Upper lobe of left lung (tissue), 6 donors: ENCODE measurements at regions not wholly inside any gene's neighbourhood (a gene's known extent, or its start where the extent isn't known, plus 50 kb on each side); places are given as distances from the start of the nearest gene placed in this dataset.

Source experiments
- ATAC-seq, 2 donors: fragments of 200-7000 bp; cut with Tn5 transposase; one replicate each; pipeline ENCODE4 v1.9.1; 2022; ENCODE audit warnings: mild to moderate bottlenecking in 2 of 2, moderate library complexity in 2 of 2; ENCODE audit not compliant: low FRiP score in 2 of 2
- DNase-seq, 2 donors: peaks; one replicate each; pipeline ENCODE4 v3.0.0-alpha.2; 2019 to 2020
- H3K27ac ChIP-seq, 4 donors: fragments of 200-600 bp; sonication (generic); one replicate each; pipeline ENCODE4 v1.5.1; 2016 to 2019
- H3K27me3 ChIP-seq, 4 donors: fragments of 200-600 bp; sonication (generic); one replicate each; pipeline ENCODE4 v1.5.1; 2017 to 2019
- H3K36me3 ChIP-seq, 4 donors: fragments of 200-600 bp; sonication (generic); one replicate each; pipeline ENCODE4 v1.5.1; 2016 to 2019
- H3K4me1 ChIP-seq, 4 donors: fragments of 200-600 bp; sonication (generic); one replicate each; pipeline ENCODE4 v1.5.1; 2018 to 2019
- H3K4me3 ChIP-seq, 4 donors: fragments of 200-600 bp; sonication (generic); one replicate each; pipeline ENCODE4 v1.5.1; 2017 to 2019; ENCODE audit warnings: mild to moderate bottlenecking in 2 of 4, moderate library complexity in 1 of 4
- H3K9me3 ChIP-seq, 4 donors: fragments of 200-600 bp; sonication (generic); one replicate each; pipeline ENCODE4 v1.5.1; 2018 to 2019
- EP300 ChIP-seq, 4 donors: sonication (generic); formaldehyde crosslinking; IDR thresholded peaks; one replicate each; pipeline ENCODE4 v1.5.1; 2017; ENCODE audit warnings: antibody characterized with exemption in 4 of 4, control low read depth in 2 of 4
- POLR2A ChIP-seq, 4 donors: fragments of 450-650 bp; IDR thresholded peaks; one replicate each; pipeline ENCODE4 v1.5.1; 2016 to 2017; ENCODE audit warnings: antibody characterized with exemption in 4 of 4, mild to moderate bottlenecking in 2 of 4
- POLR2AphosphoS5 ChIP-seq, 2 donors: sonication (generic); formaldehyde crosslinking; IDR thresholded peaks; one replicate each; pipeline ENCODE4 v1.5.1; 2017; ENCODE audit warnings: antibody characterized with exemption in 2 of 2
- WGBS, 2 donors: methylation state at CpG; one replicate each; pipeline ENCODE4 v1.1.5; 2017 to 2018; 5-methylcytosine and 5-hydroxymethylcytosine counted together
- TF ChIP-seq, protein P1 (sequence below), 6 experiments: fragments of 450-650 bp in 4 of 6; fragments of 200-600 bp in 2 of 6; sonication (generic) in 2 of 6; IDR thresholded peaks; one replicate each; pipeline ENCODE4 v1.5.1; 2016 to 2019; ENCODE audit warnings: antibody characterized with exemption in 6 of 6
- donor health status: DM: no; HTN: no; CAD: no; lungs with moderate emphysema.
- donor health status: DM: no; HTN: yes; CAD: no; lungs with severe emphysema.

DNA sequence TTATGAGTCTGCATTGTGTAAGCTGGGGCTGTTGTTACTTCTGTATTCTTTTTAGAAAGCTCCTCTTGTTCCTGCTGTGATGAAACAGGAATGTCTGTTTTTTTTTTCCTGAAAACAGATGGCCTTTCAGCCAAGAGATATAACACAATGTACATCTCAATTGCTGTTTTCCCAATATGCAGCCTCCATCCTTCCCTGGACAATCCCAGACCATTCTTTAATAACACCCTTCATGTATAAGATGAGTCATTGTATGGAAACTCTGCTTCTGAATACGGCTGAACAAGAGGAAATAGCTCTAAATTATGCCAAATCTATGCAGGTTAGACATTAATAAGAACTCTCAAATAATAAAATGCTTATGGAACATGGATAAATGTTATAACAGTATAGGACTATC lies 60.2 kb upstream of the LRRC4C start:
- ATAC-seq (no peak), DNase-seq (no peak)
- no peaks in the 10 kb centered on the region for H3K4me1 ChIP-seq
- H3K36me3 ChIP-seq, result no peaks in the 10 kb centered on the region
- TF ChIP-seq POLR2AphosphoS5 (IDR thresholded peaks at IDR 0.05) (no peak), POLR2A (IDR thresholded peaks at IDR 0.05) (no peak)
- H3K4me3 ChIP-seq, result no peak overlapping the region
- 36 to 50% methylated on average over 1 of the region's 1 CpG for WGBS, 2 donors
- H3K27me3 ChIP-seq, result no peaks in the 10 kb centered on the region
- no peaks in the 10 kb centered on the region for H3K9me3 ChIP-seq
- H3K27ac ChIP-seq, result no peak overlapping the region

- Histone ChIP-seq H3K4me3 (no peak overlapping the region), H3K36me3 (no peaks in the 10 kb centered on the region), H3K9me3 (no peaks in the 10 kb centered on the region), H3K4me1 (no peaks in the 10 kb centered on the region), H3K27ac (no peak overlapping the region), H3K27me3 (no peaks in the 10 kb centered on the region)
- TF ChIP-seq POLR2AphosphoS5 (IDR thresholded peaks at IDR 0.05) (no peak), EP300 (IDR thresholded peaks at IDR 0.05) (no peak), POLR2A (IDR thresholded peaks at IDR 0.05) (no peak)
- TF ChIP-seq, protein P1, sequence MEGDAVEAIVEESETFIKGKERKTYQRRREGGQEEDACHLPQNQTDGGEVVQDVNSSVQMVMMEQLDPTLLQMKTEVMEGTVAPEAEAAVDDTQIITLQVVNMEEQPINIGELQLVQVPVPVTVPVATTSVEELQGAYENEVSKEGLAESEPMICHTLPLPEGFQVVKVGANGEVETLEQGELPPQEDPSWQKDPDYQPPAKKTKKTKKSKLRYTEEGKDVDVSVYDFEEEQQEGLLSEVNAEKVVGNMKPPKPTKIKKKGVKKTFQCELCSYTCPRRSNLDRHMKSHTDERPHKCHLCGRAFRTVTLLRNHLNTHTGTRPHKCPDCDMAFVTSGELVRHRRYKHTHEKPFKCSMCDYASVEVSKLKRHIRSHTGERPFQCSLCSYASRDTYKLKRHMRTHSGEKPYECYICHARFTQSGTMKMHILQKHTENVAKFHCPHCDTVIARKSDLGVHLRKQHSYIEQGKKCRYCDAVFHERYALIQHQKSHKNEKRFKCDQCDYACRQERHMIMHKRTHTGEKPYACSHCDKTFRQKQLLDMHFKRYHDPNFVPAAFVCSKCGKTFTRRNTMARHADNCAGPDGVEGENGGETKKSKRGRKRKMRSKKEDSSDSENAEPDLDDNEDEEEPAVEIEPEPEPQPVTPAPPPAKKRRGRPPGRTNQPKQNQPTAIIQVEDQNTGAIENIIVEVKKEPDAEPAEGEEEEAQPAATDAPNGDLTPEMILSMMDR (IDR thresholded peaks at IDR 0.05), result no peak
- DNase-seq (no peak), ATAC-seq (no peak)
Observed at GRCh38 chr11:41522391-41522790, 62.9 kb upstream of the LRRC4C start.

GRCh38 chr11:41522899-41523672 lies 63.6 kb upstream of the LRRC4C start:
- 57 to 58% methylated on average over 2 of the region's 2 CpGs for WGBS, 2 donors
- no peak overlapping the region for H3K27ac ChIP-seq
- TF ChIP-seq, protein P1 (IDR thresholded peaks at IDR 0.05), result no peak

DNA sequence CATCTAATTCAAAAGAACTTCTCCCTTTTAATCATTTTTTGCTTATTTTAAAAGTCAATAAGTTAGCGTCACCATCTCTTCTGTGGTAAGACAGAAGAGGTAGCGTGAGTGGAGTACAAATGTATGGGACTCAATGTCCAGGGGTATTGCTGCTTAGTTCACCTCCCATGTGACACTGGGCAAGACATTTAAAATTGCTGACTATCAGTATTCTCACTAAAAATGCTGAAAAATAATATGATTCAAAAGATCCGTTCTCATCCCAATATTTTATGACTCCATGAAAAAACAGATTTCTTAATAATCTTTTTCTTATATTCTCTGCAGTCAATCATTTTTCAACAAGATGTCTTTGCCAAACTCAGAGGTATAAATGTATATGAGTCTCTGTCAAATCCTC lies 68.1 kb upstream of the LRRC4C start:
- DNase-seq, result no peak
- no peak for ATAC-seq
- Histone ChIP-seq H3K4me1 (no peaks in the 10 kb centered on the region), H3K27me3 (no peaks in the 10 kb centered on the region), H3K9me3 (no peaks in the 10 kb centered on the region), H3K36me3 (no peaks in the 10 kb centered on the region), H3K27ac (no peak overlapping the region), H3K4me3 (no peak overlapping the region)
- TF ChIP-seq EP300 (IDR thresholded peaks at IDR 0.05), result no peak
- TF ChIP-seq POLR2A (IDR thresholded peaks at IDR 0.05), result no peak
- WGBS, 2 donors, result 84 to 86% methylated on average over 3 of the region's 3 CpGs

More at GRCh38 chr11:41522899-41523672, 63.6 kb upstream of the LRRC4C start:
- no peak overlapping the region for H3K4me3 ChIP-seq
- no peaks in the 10 kb centered on the region for H3K4me1 ChIP-seq
- DNase-seq (no peak), ATAC-seq (no peak)
- no peaks in the 10 kb centered on the region for H3K36me3 ChIP-seq
- no peaks in the 10 kb centered on the region for H3K27me3 ChIP-seq
- H3K9me3 ChIP-seq, result no peaks in the 10 kb centered on the region

DNA sequence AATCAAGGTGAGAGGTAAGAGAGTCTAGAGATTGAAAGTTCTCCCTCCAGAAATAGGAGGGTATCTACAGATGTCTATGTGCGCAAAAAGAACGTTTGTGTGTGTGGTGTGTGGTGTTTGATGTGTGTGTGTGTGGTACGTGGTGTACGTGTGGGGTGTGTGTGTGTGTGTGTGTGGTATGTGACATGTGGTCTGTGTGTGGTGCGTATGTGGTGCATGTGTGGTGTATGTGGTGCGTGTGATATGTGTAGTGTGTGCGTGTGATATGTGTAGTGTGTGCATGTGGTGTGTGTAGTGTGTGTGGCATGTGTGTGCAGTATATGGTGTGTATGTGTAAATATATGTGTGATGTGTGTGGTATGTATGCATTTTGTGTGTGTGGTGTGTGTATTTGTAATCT lies 73.0 kb upstream of the LRRC4C start:
- Histone ChIP-seq H3K4me3 (no peak overlapping the region), H3K9me3 (no peaks in the 10 kb centered on the region), H3K36me3 (no peaks in the 10 kb centered on the region), H3K4me1 (no peaks in the 10 kb centered on the region), H3K27ac (no peak overlapping the region), H3K27me3 (no peaks in the 10 kb centered on the region)
- no peak for DNase-seq
- WGBS, 2 donors, result 93 to 95% methylated on average over 7 of the region's 7 CpGs
- TF ChIP-seq POLR2A (IDR thresholded peaks at IDR 0.05), result no peak
- TF ChIP-seq, protein P1 (IDR thresholded peaks at IDR 0.05), result no peak
- no peak for TF ChIP-seq POLR2AphosphoS5 (IDR thresholded peaks at IDR 0.05)
- no peak for TF ChIP-seq EP300 (IDR thresholded peaks at IDR 0.05)
- ATAC-seq, result peak in 1 of 2 donors; percentile 77

DNA sequence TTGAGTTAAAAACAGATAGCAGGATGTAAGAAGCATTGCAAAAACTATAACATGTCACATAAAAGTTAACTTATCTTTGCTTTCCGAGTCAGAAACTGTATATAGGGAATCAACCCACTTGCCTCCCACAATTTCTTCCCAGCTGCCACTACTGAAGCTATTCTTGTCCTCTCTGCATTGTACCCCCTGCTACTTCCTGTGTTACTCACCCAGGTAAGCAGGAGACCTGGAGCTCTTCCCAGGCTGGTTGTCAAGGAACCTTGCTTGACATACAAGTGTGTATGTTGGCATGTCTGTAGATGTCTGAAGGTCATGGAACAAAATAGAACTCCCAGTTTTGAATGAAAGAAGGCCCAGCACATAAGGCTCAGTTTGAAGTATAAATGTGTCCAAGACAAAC lies 74.3 kb upstream of the LRRC4C start:
- Histone ChIP-seq H3K27me3 (no peaks in the 10 kb centered on the region), H3K4me3 (no peak overlapping the region), H3K27ac (no peak overlapping the region), H3K4me1 (no peaks in the 10 kb centered on the region), H3K36me3 (no peaks in the 10 kb centered on the region), H3K9me3 (no peaks in the 10 kb centered on the region)
- TF ChIP-seq EP300 (IDR thresholded peaks at IDR 0.05) (no peak), POLR2AphosphoS5 (IDR thresholded peaks at IDR 0.05) (no peak), POLR2A (IDR thresholded peaks at IDR 0.05) (no peak)
- TF ChIP-seq, protein P1 (IDR thresholded peaks at IDR 0.05), result no peak
- DNase-seq, result no peak
- no peak for ATAC-seq
- 59 to 86% methylated on average over 1 of the region's 1 CpG for WGBS, 2 donors
